ENCODE measurements at regions not wholly inside any gene's neighbourhood (a gene's known extent, or its start where the extent isn't known, plus 50 kb on each side); places are given as distances from the start of the nearest gene placed in this dataset.

DNA sequence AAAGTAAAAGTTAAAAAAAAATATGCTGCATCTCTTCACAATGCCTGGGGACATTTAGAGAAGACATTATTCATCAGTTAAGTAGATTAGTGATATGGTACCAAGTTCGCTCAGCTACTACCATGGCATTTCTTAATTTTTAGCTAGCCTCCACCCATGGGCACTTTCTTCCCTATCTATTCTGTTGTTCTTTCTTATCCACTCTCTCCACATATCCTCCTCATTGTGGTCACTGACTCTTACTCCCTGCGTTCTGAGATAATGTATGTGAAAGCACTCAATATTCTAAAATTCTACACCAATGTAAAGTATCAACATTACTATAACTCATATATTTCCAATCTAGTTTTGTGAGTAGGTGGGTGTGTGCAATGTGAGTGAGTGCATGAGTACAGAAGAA, 609.7 kb upstream of the DAB2 start:
- TF ChIP-seq CTCF (IDR thresholded peaks at IDR 0.05; ENCODE audit: low read length): no peak
- no peak for TF ChIP-seq EZH2phosphoT487 (IDR thresholded peaks at IDR 0.05; ENCODE audit: low read length)
- no peak for TF ChIP-seq EZH2 (optimal IDR thresholded peaks at IDR 0.05; ENCODE audit: low read depth, low read length)

All from MM.1S (cell line).